AG09309 (cell line): ENCODE measurements at regions not wholly inside any gene's neighbourhood (a gene's known extent, or its start where the extent isn't known, plus 50 kb on each side); places are given as distances from the start of the nearest gene placed in this dataset.
A peak's percentile ranks its signal among the peaks of the same experiment; 100 is the strongest.

Source experiments
- DNase-seq: peaks from one replicate; pipeline ENCODE4 v3.0.0-alpha.2; 2010; ENCODE audit warnings: low read depth
- H3K4me3 ChIP-seq: 2 replicates; pipeline ENCODE4 v1.5.1; 2011; ENCODE audit warnings: mild to moderate bottlenecking, low read depth, low read length, moderate library complexity; ENCODE audit not compliant: control insufficient read depth
- TF ChIP-seq, protein P1 (sequence below): IDR thresholded peaks from 2 replicates; pipeline ENCODE4 v1.5.1; 2011; ENCODE audit warnings: mild to moderate bottlenecking, low read depth, low read length, inconsistent platforms; ENCODE audit not compliant: insufficient read depth, control insufficient read depth; ENCODE audit errors: missing control alignments

DNA sequence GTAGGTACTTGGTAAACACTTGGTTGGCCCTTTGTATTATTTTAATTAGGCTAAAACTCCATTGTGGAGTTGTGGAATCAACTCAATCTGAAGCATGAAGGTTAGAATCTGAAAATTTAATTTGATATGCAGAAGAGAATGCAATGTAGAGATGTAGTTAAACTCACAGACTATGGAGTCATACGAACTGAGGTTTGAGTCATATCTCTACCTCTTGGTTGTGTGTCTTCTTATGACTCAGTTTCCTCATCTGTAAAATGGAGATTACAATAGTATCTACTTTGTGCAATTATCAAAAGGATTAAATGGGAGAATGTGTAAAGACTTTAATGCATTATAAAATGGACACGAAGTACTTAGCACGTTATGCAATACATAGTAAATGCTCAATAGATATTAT is 146.0 kb upstream of the IFNG-AS1 start:
- TF ChIP-seq, protein P1, sequence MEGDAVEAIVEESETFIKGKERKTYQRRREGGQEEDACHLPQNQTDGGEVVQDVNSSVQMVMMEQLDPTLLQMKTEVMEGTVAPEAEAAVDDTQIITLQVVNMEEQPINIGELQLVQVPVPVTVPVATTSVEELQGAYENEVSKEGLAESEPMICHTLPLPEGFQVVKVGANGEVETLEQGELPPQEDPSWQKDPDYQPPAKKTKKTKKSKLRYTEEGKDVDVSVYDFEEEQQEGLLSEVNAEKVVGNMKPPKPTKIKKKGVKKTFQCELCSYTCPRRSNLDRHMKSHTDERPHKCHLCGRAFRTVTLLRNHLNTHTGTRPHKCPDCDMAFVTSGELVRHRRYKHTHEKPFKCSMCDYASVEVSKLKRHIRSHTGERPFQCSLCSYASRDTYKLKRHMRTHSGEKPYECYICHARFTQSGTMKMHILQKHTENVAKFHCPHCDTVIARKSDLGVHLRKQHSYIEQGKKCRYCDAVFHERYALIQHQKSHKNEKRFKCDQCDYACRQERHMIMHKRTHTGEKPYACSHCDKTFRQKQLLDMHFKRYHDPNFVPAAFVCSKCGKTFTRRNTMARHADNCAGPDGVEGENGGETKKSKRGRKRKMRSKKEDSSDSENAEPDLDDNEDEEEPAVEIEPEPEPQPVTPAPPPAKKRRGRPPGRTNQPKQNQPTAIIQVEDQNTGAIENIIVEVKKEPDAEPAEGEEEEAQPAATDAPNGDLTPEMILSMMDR, result no peak
- H3K4me3 ChIP-seq, result no peak overlapping the region
- DNase-seq, result no peak

DNA sequence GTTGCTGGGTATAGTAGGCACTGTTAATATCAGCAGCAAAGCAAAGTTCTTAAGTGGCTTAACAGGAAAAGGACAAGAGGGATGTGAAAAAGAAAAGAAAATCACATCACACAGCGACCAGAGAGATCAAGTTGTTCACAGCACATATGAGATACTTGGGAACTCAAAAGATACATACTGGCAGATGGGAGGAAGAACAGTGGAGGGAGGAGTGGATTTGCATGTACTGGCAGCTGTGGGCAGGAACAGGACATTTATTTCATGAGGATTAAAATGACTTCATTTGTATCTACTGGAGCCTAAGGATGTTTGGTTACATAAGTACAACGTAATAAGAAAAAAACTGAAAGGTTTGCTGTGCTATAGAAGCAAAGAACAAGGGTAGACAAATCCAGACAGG is 136.5 kb upstream of the IFNG-AS1 start:
- no peak for DNase-seq
- H3K4me3 ChIP-seq, result no peak overlapping the region
- TF ChIP-seq, protein P1, result no peak

DNA sequence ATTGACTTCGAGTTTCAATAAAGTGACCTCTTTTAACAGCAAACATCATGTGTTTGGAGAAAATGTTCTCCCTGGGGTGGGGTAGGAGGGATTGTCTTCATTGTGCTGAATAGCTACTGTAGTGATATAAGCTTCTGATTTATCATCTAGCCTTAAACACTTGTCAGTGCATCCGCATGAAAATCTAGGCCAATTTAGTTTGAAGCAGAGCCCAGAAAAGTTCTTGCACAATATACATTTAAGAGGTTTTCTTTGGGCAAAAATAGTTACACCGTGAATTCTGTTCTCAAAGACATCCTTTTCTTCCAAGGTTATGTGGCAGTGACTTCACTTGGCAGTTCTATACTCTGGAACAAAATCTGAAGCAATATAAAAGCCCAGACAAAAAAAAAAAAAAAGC is 136.0 kb upstream of the IFNG-AS1 start:
- H3K4me3 ChIP-seq, result no peak overlapping the region
- TF ChIP-seq, protein P1, result no peak

DNA sequence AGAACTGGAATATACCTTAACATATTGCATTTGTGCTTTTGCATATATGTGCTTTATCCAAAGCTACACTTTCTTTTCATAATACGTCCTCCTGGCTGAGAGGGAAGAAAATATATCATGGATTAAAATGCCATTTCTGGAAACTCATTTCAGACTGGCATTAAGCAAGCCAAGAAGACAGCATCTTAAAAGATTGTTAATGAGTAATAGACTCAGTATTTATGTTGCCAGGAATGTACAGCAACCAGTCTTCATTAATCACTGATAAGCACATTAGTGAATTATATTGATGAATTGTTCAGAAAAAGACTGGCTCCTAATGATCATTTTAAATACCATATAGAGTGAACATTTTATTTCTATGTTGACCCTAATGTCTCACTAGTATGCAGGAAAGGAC is 134.9 kb upstream of the IFNG-AS1 start:
- TF ChIP-seq, protein P1, result no peak
- H3K4me3 ChIP-seq, result no peak overlapping the region
- DNase-seq, result no peak

More for the DNA sequence above, 136.0 kb upstream of the IFNG-AS1 start:
- DNase-seq, result peak; percentile 66

DNA sequence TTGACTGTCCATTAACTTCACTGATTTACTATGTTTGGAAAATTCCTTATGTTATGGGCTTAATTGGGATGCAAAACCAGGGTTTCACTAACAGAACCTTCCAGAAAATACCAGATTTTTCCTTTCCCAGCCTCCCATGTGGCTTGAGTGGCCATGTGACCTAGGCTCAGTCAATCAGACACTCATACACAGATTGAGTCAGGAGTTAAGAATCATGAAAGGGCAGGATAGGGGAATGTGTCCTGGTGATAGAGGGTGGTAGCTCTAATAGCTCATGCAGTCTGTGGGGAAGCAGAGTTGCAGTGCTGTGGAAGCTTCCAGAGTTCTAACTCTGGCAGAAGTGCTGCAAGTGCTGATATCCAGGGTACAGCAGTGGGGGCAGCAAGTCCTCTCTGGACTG is 134.1 kb upstream of the IFNG-AS1 start:
- H3K4me3 ChIP-seq, result no peak overlapping the region
- DNase-seq, result no peak
- TF ChIP-seq, protein P1, result no peak

DNA sequence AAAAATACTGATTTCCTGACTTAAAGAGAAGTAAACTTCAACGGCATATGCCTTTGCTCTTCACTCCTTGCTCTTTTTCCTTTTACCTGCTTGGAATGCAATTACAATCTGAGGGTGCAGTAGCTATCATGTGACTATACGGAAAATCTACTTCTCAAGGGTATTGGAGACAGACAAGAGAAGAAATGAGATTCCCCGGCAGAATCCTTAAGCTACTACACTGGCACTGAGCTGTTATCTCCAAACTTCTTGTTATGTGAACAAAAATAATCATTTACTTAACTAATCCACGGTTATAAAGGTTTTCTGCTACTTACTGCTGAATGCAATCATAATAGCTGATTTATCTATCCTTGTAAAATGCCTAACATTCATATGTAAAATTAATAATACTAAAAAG is 118.0 kb upstream of the IFNG-AS1 start:
- DNase-seq, result no peak
- TF ChIP-seq, protein P1, result no peak
- no peak overlapping the region for H3K4me3 ChIP-seq

DNA sequence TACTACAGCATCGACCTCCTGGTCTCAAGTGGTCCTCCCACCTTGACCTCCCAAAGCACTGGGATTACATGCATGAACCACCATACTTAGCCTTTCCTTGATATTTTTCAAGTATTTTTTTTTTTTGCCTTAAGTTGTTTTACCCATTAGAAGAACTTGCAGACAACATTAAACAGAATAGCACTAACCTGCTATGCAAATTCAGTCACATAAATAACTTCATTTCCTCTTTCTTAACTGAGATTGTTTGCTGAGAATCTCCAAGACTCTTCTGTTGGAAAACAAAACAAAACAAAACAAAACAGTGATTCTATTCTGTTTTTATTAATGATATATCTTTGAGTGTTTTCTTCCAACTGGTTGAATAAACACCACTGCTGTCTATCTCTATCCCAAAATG is 115.9 kb upstream of the IFNG-AS1 start:
- DNase-seq, result no peak

More for the DNA sequence above, 115.9 kb upstream of the IFNG-AS1 start:
- TF ChIP-seq, protein P1, result no peak
- no peak overlapping the region for H3K4me3 ChIP-seq
